ENCODE measurements at regions not wholly inside any gene's neighbourhood (a gene's known extent, or its start where the extent isn't known, plus 50 kb on each side); places are given as distances from the start of the nearest gene placed in this dataset.

DNA sequence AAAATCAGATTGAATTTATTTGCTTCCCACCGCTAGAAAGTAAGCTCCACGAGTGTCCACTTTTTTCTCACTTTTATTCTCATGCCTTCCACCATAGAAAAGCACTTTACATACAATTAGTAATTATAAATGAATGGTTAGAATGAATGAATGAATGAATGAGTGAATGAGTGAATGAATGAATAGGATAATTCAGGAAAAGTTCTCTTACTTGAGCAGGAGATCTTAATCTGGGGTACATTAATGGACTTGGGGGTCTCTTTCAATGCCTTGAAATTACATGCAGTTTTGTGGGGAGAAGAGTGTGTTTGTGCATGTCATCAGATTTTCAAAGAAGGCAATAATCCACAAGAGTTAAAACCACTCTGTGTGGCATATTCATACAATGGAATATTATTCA, 229.9 kb upstream of the NR4A3 start:
- DNase-seq (ENCODE audit: low read depth), result no peak
- H3K4me1 ChIP-seq (ENCODE audit: control insufficient read depth, insufficient read depth, low read length), result no peaks in the 10 kb centered on the region
- H3K36me3 ChIP-seq (ENCODE audit: control insufficient read depth, insufficient read depth, low read length, severe bottlenecking), result no peaks in the 10 kb centered on the region
- H3K27me3 ChIP-seq (replicated peaks; ENCODE audit: control insufficient read depth, insufficient read depth, low read length), result no peaks in the 10 kb centered on the region
- H3K9me3 ChIP-seq (ENCODE audit: control insufficient read depth, low read length), result no peaks in the 10 kb centered on the region
- no peak overlapping the region for H3K9ac ChIP-seq (ENCODE audit: low read length)
- H3K4me3 ChIP-seq (ENCODE audit: low read length), result no peak overlapping the region

DNA sequence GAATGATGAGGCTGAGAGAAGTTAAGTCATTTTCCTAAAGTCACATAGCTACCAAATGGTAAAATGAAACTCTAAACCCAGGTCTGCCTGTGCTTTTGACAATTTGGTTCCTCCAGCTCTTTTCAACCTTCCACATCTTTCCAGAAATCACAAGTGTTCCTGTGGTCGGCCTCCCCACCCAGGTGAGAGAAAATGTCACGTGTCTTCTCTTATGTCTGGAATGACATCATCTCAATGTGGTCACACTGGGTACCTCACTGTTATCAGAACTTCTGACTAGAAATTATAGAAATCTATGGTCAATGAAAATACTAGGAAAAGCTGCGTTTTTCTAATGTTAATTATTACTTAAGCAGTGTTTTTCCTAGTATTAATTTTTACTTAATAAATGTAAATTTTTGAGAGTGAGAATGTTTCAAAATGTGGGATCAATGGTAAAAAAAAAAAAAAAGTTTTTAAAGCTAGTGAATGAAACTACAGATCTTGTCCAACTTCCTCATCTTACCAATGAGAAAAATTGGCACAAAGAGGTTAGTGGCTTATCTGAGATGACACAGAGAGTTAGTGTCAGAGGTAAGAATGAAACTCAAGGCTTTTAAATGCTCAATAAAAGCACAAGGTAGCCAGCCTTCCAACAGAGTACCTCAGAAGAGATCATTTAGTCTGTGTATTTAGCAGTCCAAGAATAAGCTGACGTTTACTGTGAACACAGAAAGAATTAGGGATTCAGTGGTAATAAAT, 228.7 kb upstream of the NR4A3 start:
- DNase-seq (ENCODE audit: low read depth), result no peak
- Histone ChIP-seq H3K9ac (ENCODE audit: low read length) (no peak overlapping the region), H3K9me3 (ENCODE audit: control insufficient read depth, low read length) (no peaks in the 10 kb centered on the region), H3K4me3 (ENCODE audit: low read length) (no peak overlapping the region), H3K4me1 (ENCODE audit: control insufficient read depth, insufficient read depth, low read length) (no peaks in the 10 kb centered on the region), H3K27me3 (replicated peaks; ENCODE audit: control insufficient read depth, insufficient read depth, low read length) (no peaks in the 10 kb centered on the region), H3K36me3 (ENCODE audit: control insufficient read depth, insufficient read depth, low read length, severe bottlenecking) (no peaks in the 10 kb centered on the region)

DNA sequence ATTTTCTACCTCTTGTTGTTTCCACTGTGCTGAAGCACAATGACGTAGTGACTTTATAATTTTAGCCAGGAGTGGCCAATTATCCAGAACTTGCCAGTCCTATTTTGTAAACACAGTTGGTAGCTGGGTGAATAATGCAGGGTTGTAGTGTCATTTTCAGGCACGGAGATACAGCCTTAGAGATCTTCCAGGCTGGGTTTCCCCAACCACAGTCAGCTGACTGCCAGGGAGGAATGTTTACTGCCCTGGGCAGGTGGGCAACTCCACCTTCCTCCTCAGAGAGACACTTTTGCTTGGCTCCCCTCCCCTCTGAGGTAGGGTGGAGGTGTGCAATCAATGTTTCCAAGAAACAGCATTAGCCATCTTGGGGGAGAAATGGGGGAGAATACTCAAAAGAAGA, 228.1 kb upstream of the NR4A3 start:
- H3K36me3 ChIP-seq (ENCODE audit: control insufficient read depth, insufficient read depth, low read length, severe bottlenecking), result no peaks in the 10 kb centered on the region
- DNase-seq (ENCODE audit: low read depth), result no peak
- no peaks in the 10 kb centered on the region for H3K4me1 ChIP-seq (ENCODE audit: control insufficient read depth, insufficient read depth, low read length)
- H3K27me3 ChIP-seq (replicated peaks; ENCODE audit: control insufficient read depth, insufficient read depth, low read length), result no peaks in the 10 kb centered on the region
- no peak overlapping the region for H3K4me3 ChIP-seq (ENCODE audit: low read length)
- H3K9me3 ChIP-seq (ENCODE audit: control insufficient read depth, low read length), result no peaks in the 10 kb centered on the region
- no peak overlapping the region for H3K9ac ChIP-seq (ENCODE audit: low read length)

DNA sequence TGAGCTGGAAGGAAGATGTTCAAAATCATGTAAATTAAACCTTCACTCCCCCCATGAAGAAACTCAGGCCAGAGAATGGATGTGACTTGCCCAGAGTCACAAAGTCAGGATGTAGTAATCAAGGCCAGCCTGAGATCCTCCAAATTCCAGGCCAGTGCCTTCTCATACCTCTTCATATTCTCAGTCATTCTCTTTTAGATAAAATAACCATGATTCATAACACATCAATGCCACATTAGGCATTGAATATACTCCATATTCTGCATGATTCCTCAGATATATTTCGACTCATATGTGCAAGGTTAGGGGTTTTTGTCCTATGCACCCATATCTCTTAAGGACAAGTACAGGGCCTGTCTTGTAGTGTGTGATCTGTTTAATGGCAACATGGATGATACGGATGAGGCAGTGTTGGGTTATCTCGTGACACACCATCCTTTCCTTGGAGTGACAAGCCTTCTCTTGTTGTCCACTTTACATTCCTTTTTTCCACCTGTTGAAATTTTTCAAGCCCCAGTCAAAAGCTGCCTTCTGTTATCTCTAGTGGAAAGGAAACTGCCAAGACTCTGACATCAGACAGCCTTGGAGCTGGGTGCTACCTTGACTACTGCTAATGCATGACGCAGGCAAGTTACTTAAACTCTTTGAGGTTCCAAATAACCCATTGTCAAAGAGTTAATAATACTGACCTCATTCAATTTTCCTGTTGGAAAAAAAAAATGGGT, 227.5 kb upstream of the NR4A3 start:
- H3K4me1 ChIP-seq (ENCODE audit: control insufficient read depth, insufficient read depth, low read length), result no peaks in the 10 kb centered on the region
- H3K27me3 ChIP-seq (replicated peaks; ENCODE audit: control insufficient read depth, insufficient read depth, low read length), result no peaks in the 10 kb centered on the region
- H3K4me3 ChIP-seq (ENCODE audit: low read length), result no peak overlapping the region
- H3K9me3 ChIP-seq (ENCODE audit: control insufficient read depth, low read length), result no peaks in the 10 kb centered on the region
- H3K36me3 ChIP-seq (ENCODE audit: control insufficient read depth, insufficient read depth, low read length, severe bottlenecking), result no peaks in the 10 kb centered on the region
- no peak overlapping the region for H3K9ac ChIP-seq (ENCODE audit: low read length)
- DNase-seq (ENCODE audit: low read depth), result no peak

DNA sequence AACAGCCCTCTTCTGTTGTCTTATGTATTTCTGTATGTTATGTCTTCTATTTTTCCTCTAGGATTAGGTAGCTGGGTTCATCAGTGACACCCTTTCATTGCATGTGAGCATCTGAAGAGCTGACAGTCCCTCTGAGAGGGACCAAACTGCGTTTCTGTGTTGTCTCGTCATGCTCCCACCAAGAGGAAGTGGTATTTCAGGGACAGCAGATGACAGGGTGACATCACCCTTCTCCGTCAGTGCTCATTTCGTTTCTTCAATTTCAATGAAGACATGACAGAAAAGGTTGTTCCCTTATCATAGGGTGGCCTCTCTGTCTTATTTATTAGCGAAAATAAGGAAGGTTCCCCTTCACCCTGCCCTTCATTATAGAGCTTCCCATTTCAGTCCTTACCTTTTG, 225.9 kb upstream of the NR4A3 start:
- no peak for DNase-seq (ENCODE audit: low read depth)
- no peak overlapping the region for H3K9ac ChIP-seq (ENCODE audit: low read length)
- no peaks in the 10 kb centered on the region for H3K36me3 ChIP-seq (ENCODE audit: control insufficient read depth, insufficient read depth, low read length, severe bottlenecking)
- H3K4me1 ChIP-seq (ENCODE audit: control insufficient read depth, insufficient read depth, low read length), result no peaks in the 10 kb centered on the region
- H3K27me3 ChIP-seq (replicated peaks; ENCODE audit: control insufficient read depth, insufficient read depth, low read length), result no peaks in the 10 kb centered on the region
- H3K4me3 ChIP-seq (ENCODE audit: low read length), result no peak overlapping the region
- H3K9me3 ChIP-seq (ENCODE audit: control insufficient read depth, low read length), result no peaks in the 10 kb centered on the region

DNA sequence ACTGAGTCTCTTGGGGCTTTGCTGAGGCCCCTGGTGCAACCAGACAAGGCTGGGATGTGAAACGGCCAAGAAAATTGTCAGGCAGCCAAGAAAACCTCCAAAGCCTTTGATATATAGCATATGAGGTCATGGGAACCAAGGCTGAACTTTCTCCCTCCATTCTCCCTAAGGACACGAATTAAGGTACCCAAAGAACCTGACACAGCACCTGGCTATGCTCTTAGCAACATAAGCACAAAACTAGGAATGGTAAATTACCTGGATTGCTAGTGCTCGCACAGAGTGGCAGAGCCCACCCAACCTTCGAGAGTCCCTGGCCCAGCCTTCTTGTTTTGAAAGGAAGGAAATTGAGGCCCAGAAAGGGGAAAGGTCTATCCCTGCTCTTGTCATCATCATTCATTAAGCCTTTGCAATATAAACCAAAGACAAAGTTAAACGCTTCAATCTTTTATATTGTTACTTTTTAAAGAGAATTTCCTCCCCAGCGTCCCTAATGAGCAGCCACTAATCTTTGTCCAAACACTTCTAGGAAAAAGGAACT, 220.0 kb upstream of the NR4A3 start:
- no peak overlapping the region for H3K9ac ChIP-seq (ENCODE audit: low read length)
- no peak for DNase-seq (ENCODE audit: low read depth)

DNA sequence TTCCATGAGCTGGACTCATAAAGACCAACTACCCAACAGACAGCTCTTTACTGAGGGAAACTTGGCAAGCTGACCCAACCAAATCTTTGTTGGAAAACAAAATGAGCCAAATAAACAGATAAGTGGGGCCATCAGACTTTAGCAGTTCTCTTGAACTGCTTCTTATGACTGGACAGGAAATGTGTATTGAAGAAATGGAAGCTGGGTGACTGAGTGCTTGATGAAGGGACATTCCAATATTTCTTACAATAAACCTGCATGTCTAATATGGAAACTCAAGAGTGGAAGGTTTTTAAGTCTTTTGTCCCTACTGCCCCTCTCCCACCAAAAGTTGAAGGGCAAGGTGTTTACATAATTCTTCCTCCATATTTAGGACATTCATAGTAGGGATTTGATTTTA, 218.8 kb upstream of the NR4A3 start:
- H3K9ac ChIP-seq (ENCODE audit: low read length), result no peak overlapping the region
- no peaks in the 10 kb centered on the region for H3K9me3 ChIP-seq (ENCODE audit: control insufficient read depth, low read length)
- no peak overlapping the region for H3K4me3 ChIP-seq (ENCODE audit: low read length)
- no peak for DNase-seq (ENCODE audit: low read depth)
- no peaks in the 10 kb centered on the region for H3K4me1 ChIP-seq (ENCODE audit: control insufficient read depth, insufficient read depth, low read length)
- no peaks in the 10 kb centered on the region for H3K36me3 ChIP-seq (ENCODE audit: control insufficient read depth, insufficient read depth, low read length, severe bottlenecking)
- H3K27me3 ChIP-seq (replicated peaks; ENCODE audit: control insufficient read depth, insufficient read depth, low read length), result no peaks in the 10 kb centered on the region

More for the DNA sequence above, 220.0 kb upstream of the NR4A3 start:
- Histone ChIP-seq H3K27me3 (replicated peaks; ENCODE audit: control insufficient read depth, insufficient read depth, low read length) (no peaks in the 10 kb centered on the region), H3K9me3 (ENCODE audit: control insufficient read depth, low read length) (no peaks in the 10 kb centered on the region), H3K4me3 (ENCODE audit: low read length) (no peak overlapping the region), H3K4me1 (ENCODE audit: control insufficient read depth, insufficient read depth, low read length) (no peaks in the 10 kb centered on the region), H3K36me3 (ENCODE audit: control insufficient read depth, insufficient read depth, low read length, severe bottlenecking) (no peaks in the 10 kb centered on the region)

DNA sequence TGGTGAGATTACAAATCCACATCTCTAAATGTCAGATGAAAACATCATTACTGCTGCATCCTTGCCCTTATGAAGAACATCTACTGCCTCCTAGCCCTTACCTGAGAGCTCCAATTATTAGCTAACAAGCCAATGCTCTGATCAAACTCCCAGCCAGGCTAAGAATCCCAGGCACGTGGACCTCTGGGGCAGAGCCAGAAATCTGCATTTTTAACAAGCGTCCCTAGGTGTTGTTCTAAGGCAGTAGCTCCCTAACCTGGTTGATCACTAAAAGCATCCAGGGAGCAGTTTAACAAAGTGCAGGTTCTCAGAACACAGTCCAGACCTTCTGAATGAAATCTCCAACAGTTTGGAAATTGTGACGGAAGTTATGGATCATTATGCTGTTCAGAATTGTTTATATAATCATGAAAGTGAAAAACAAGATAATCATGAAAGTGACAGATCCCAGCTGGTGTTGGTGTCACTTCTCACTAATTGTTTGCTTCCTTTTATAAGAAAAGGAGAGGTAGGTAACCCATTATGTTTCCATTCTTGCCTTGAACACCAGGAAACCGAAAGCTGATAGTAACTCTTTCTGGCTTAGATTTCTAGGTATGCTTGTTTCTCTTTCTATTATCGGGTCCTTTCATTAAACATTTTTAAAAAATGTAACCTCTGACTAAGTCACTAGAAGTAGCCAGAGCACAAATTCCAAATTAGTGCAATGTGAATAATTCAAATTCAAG, 216.5 kb upstream of the NR4A3 start:
- no peaks in the 10 kb centered on the region for H3K4me1 ChIP-seq (ENCODE audit: control insufficient read depth, insufficient read depth, low read length)
- no peaks in the 10 kb centered on the region for H3K36me3 ChIP-seq (ENCODE audit: control insufficient read depth, insufficient read depth, low read length, severe bottlenecking)
- H3K9me3 ChIP-seq (ENCODE audit: control insufficient read depth, low read length), result no peaks in the 10 kb centered on the region
- no peak for DNase-seq (ENCODE audit: low read depth)
- no peak overlapping the region for H3K9ac ChIP-seq (ENCODE audit: low read length)
- no peak overlapping the region for H3K4me3 ChIP-seq (ENCODE audit: low read length)
- H3K27me3 ChIP-seq (replicated peaks; ENCODE audit: control insufficient read depth, insufficient read depth, low read length), result no peaks in the 10 kb centered on the region

DNA sequence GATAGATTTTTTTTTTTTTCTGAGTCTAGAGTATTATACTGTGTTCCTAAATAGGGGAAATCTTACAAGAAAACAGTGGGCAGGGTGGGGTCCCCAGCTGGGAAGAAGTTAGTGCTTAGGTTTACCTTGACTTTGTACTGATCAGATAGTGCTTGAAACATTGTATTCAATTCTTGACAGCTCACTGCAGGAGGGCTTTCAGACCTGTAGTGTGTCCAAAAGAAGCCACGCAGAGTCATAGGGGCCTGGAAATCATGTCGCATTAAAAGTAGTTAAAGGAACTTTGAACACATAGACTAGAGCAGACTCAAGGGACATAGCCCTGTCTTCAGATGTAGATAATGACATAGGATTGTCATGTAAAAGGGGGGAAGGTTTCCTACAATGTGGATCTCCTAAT, 215.4 kb upstream of the NR4A3 start:
- H3K36me3 ChIP-seq (ENCODE audit: control insufficient read depth, insufficient read depth, low read length, severe bottlenecking), result no peaks in the 10 kb centered on the region
- H3K9me3 ChIP-seq (ENCODE audit: control insufficient read depth, low read length), result no peaks in the 10 kb centered on the region
- no peak for DNase-seq (ENCODE audit: low read depth)
- no peaks in the 10 kb centered on the region for H3K27me3 ChIP-seq (replicated peaks; ENCODE audit: control insufficient read depth, insufficient read depth, low read length)
- no peak overlapping the region for H3K9ac ChIP-seq (ENCODE audit: low read length)
- H3K4me1 ChIP-seq (ENCODE audit: control insufficient read depth, insufficient read depth, low read length), result no peaks in the 10 kb centered on the region
- no peak overlapping the region for H3K4me3 ChIP-seq (ENCODE audit: low read length)

DNA sequence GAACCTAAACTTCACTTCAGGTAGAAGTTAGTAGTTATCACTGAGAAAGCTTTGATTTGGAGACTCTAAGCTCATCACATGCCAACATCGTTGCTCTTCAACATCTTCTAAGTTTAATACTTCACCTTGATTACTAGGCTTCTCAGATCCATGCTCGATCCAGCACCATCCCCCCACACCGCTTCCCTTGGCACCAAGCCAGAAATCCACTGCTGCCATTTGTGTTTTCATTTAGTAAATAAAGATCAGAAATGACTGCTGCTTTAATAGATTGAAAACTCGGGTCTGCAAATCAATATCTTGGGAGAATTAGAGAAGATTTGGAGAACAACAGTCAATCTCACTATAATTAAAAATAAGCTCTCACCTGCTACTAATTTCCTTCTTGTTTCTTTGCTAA, 214.7 kb upstream of the NR4A3 start:
- Histone ChIP-seq H3K9ac (ENCODE audit: low read length) (no peak overlapping the region), H3K36me3 (ENCODE audit: control insufficient read depth, insufficient read depth, low read length, severe bottlenecking) (no peaks in the 10 kb centered on the region), H3K4me1 (ENCODE audit: control insufficient read depth, insufficient read depth, low read length) (no peaks in the 10 kb centered on the region), H3K27me3 (replicated peaks; ENCODE audit: control insufficient read depth, insufficient read depth, low read length) (no peaks in the 10 kb centered on the region), H3K9me3 (ENCODE audit: control insufficient read depth, low read length) (no peaks in the 10 kb centered on the region), H3K4me3 (ENCODE audit: low read length) (no peak overlapping the region)
- DNase-seq (ENCODE audit: low read depth), result no peak

DNA sequence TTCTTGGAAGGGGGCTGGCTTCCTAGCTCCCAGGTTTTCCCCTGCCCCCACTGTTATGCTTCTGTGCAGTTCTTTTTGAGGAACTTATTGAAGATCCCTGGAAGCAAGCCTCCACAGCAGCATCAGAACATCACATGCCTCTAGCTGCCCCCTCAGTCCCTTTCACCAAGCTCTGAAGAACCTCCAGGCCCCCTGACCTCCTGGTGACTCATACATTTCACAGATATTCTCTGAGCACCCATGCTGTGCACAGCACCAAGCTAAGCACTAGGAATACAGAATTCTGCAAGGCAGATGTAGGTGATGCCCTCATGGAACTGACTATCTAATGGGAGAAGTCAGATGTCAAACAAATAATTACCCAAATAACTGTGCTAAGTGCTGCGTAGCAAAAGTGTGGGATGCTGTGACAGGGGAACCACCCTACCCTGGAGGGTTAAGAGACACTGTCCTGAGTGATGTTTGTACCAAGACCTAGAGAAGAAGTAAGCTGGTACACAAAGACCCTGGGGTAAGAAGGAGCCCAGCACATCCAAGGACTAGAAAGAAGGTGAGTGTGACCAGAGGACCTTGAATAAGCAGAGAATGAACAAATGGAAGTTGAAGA, 213.7 kb upstream of the NR4A3 start:
- no peaks in the 10 kb centered on the region for H3K9me3 ChIP-seq (ENCODE audit: control insufficient read depth, low read length)
- no peaks in the 10 kb centered on the region for H3K4me1 ChIP-seq (ENCODE audit: control insufficient read depth, insufficient read depth, low read length)
- no peaks in the 10 kb centered on the region for H3K27me3 ChIP-seq (replicated peaks; ENCODE audit: control insufficient read depth, insufficient read depth, low read length)
- no peak overlapping the region for H3K4me3 ChIP-seq (ENCODE audit: low read length)
- no peaks in the 10 kb centered on the region for H3K36me3 ChIP-seq (ENCODE audit: control insufficient read depth, insufficient read depth, low read length, severe bottlenecking)
- DNase-seq (ENCODE audit: low read depth), result peak; percentile 23
- no peak overlapping the region for H3K9ac ChIP-seq (ENCODE audit: low read length)
